DMS79 treated with DMSO at 0.1 percent for 48 hours (cell line): ENCODE measurements at regions not wholly inside any gene's neighbourhood (a gene's known extent, or its start where the extent isn't known, plus 50 kb on each side); places are given as distances from the start of the nearest gene placed in this dataset.
"Not testable (repeated sequence)": the region's sequence is repeated elsewhere in the genome, so short reads cannot be mapped to it uniquely, and the experiment has no call there.

ENCODE experiments used
- DNase-seq: peaks from one replicate; lab custom pipeline; 2025; lab: John Stamatoyannopoulos, UW

GRCh38 chr7:25714013-25714412 lies 438.0 kb upstream of the NFE2L3 start:
- DNase-seq = no peak

GRCh38 chr7:25716421-25716820 lies 435.6 kb upstream of the NFE2L3 start:
- DNase-seq = no peak

- no peak for DNase-seq
These were observed 433.4 kb upstream of the NFE2L3 start for GRCh38 chr7:25718596-25718995.

- no peak for DNase-seq
These were observed 432.7 kb upstream of the NFE2L3 start for GRCh38 chr7:25719190-25719896.

- no peak for DNase-seq
These were observed 431.6 kb upstream of the NFE2L3 start for GRCh38 chr7:25720427-25720826.

- no peak for DNase-seq
These were observed 429.1 kb upstream of the NFE2L3 start for GRCh38 chr7:25722856-25723255.

GRCh38 chr7:25725451-25725850 lies 426.5 kb upstream of the NFE2L3 start:
- no peak for DNase-seq

GRCh38 chr7:25726170-25726780 lies 425.7 kb upstream of the NFE2L3 start:
- no peak for DNase-seq

GRCh38 chr7:25726781-25727311 lies 425.2 kb upstream of the NFE2L3 start:
- no peak for DNase-seq

- no peak for DNase-seq
These were observed 424.6 kb upstream of the NFE2L3 start for GRCh38 chr7:25727446-25727845.

GRCh38 chr7:25727876-25728275 lies 424.1 kb upstream of the NFE2L3 start:
- DNase-seq = no peak

GRCh38 chr7:25731068-25731845 lies 420.7 kb upstream of the NFE2L3 start:
- DNase-seq = no peak

GRCh38 chr7:25731846-25732245 lies 420.2 kb upstream of the NFE2L3 start:
- no peak for DNase-seq

- DNase-seq = no peak
These were observed 419.2 kb upstream of the NFE2L3 start for GRCh38 chr7:25732766-25733217.

GRCh38 chr7:25735674-25736242 lies 416.2 kb upstream of the NFE2L3 start:
- DNase-seq = no peak

GRCh38 chr7:25738528-25738927 lies 413.5 kb upstream of the NFE2L3 start:
- DNase-seq = no peak

GRCh38 chr7:25739143-25739542 lies 412.9 kb upstream of the NFE2L3 start:
- DNase-seq = peak; percentile 53

GRCh38 chr7:25742316-25742715 lies 409.7 kb upstream of the NFE2L3 start:
- DNase-seq = no peak

- not testable (repeated sequence) for DNase-seq
These were observed 408.1 kb upstream of the NFE2L3 start for GRCh38 chr7:25743670-25744451.

- DNase-seq = peak; percentile 75
These were observed 401.1 kb upstream of the NFE2L3 start for GRCh38 chr7:25750744-25751508.

- DNase-seq = peak; percentile 45
These were observed 399.8 kb upstream of the NFE2L3 start for GRCh38 chr7:25752154-25752553.
